H9 (cell line): ENCODE measurements at regions not wholly inside any gene's neighbourhood (a gene's known extent, or its start where the extent isn't known, plus 50 kb on each side); places are given as distances from the start of the nearest gene placed in this dataset.

Experiments
- DNase-seq: peaks from one replicate; pipeline ENCODE4 v3.0.0-alpha.2; 2017
- H2AFZ ChIP-seq: one replicate; pipeline ENCODE4 v1.6.1; 2013; ENCODE audit warnings: mild to moderate bottlenecking, low read length, control low read depth, moderate library complexity
- H2AK5ac ChIP-seq: 2 replicates; pipeline ENCODE4 v1.6.1; 2013; ENCODE audit warnings: low read length, control low read depth, mixed read lengths; ENCODE audit not compliant: insufficient read length
- H2BK120ac ChIP-seq: one replicate; pipeline ENCODE4 v1.6.1; 2013; ENCODE audit warnings: low read depth, mild to moderate bottlenecking, low read length, control low read depth, inconsistent platforms; ENCODE audit not compliant: poor library complexity, severe bottlenecking
- H2BK12ac ChIP-seq: 2 replicates; pipeline ENCODE4 v1.6.1; 2013; ENCODE audit warnings: low read length, control low read depth, mixed read lengths, low read depth; ENCODE audit not compliant: insufficient read length
- H2BK15ac ChIP-seq: 2 replicates; pipeline ENCODE4 v1.6.1; 2013; ENCODE audit warnings: low read depth, low read length, control low read depth
- H2BK20ac ChIP-seq: one replicate; pipeline ENCODE4 v1.6.1; 2013; ENCODE audit warnings: low read depth, mild to moderate bottlenecking, low read length, control low read depth, inconsistent platforms; ENCODE audit not compliant: poor library complexity, severe bottlenecking
- H2BK5ac ChIP-seq: 2 replicates; pipeline ENCODE4 v1.6.1; 2013; ENCODE audit warnings: low read length, control low read depth, mixed read lengths; ENCODE audit not compliant: insufficient read length
- H3K14ac ChIP-seq: 2 replicates; pipeline ENCODE4 v1.6.1; 2013; ENCODE audit warnings: low read length, control low read depth; ENCODE audit not compliant: insufficient read depth
- H3K18ac ChIP-seq: 2 replicates; pipeline ENCODE4 v1.6.1; 2013; ENCODE audit warnings: low read depth, mild to moderate bottlenecking, mixed read lengths, low read length, control low read depth; ENCODE audit not compliant: insufficient read length
- H3K23ac ChIP-seq: 2 replicates; pipeline ENCODE4 v1.6.1; 2013; ENCODE audit warnings: low read length, control low read depth, mixed read lengths, low read depth; ENCODE audit not compliant: insufficient read length
- H3K23me2 ChIP-seq: 2 replicates; pipeline ENCODE4 v1.6.1; 2013; ENCODE audit warnings: low read depth, mild to moderate bottlenecking, mixed read lengths, low read length, control low read depth; ENCODE audit not compliant: insufficient read length, poor library complexity, severe bottlenecking
- H3K27ac ChIP-seq: 2 replicates; pipeline ENCODE4 v1.5.1; 2013; ENCODE audit warnings: low read length, control low read depth, mixed read lengths, low read depth; ENCODE audit not compliant: insufficient read length
- H3K27me3 ChIP-seq: 2 replicates; pipeline ENCODE4 v1.6.1; 2013; ENCODE audit warnings: low read length, control low read depth, inconsistent platforms; ENCODE audit not compliant: insufficient read depth
- H3K4ac ChIP-seq: 2 replicates; pipeline ENCODE4 v1.6.1; 2013; ENCODE audit warnings: low read depth, mild to moderate bottlenecking, control low read depth, inconsistent platforms, low read length, moderate library complexity
- H3K4me1 ChIP-seq: 2 replicates; pipeline ENCODE4 v1.6.1; 2013; ENCODE audit warnings: low read length, control low read depth, inconsistent platforms; ENCODE audit not compliant: insufficient read depth
- H3K4me2 ChIP-seq: 2 replicates; pipeline ENCODE4 v1.6.1; 2013; ENCODE audit warnings: low read length, control low read depth, mixed read lengths; ENCODE audit not compliant: insufficient read length, insufficient read depth
- H3K56ac ChIP-seq: 2 replicates; pipeline ENCODE4 v1.6.1; 2013; ENCODE audit warnings: low read depth, mild to moderate bottlenecking, mixed read lengths, low read length, control low read depth; ENCODE audit not compliant: insufficient read length
- H3K79me1 ChIP-seq: 2 replicates; pipeline ENCODE4 v1.6.1; 2013; ENCODE audit warnings: low read depth, mild to moderate bottlenecking, moderate library complexity, low read length, control low read depth, inconsistent platforms; ENCODE audit not compliant: insufficient read depth, poor library complexity, severe bottlenecking
- H3K79me2 ChIP-seq: 2 replicates; pipeline ENCODE4 v1.6.1; 2013; ENCODE audit warnings: low read length, control low read depth, inconsistent platforms; ENCODE audit not compliant: insufficient read depth
- H3K9ac ChIP-seq: 2 replicates; pipeline ENCODE4 v1.6.1; 2013; ENCODE audit warnings: low read length, control low read depth, mixed read lengths; ENCODE audit not compliant: insufficient read length; ENCODE audit errors: extremely low read depth
- H3K9me3 ChIP-seq: one replicate; pipeline ENCODE4 v1.6.1; 2013; ENCODE audit warnings: low read depth, low read length, inconsistent platforms; ENCODE audit not compliant: control insufficient read depth
- H3T11ph ChIP-seq: one replicate; pipeline ENCODE4 v1.6.1; 2013; ENCODE audit warnings: mild to moderate bottlenecking, low read length, control low read depth, inconsistent platforms
- H4K20me1 ChIP-seq: one replicate; pipeline ENCODE4 v1.6.1; 2013; ENCODE audit not compliant: control insufficient read depth, insufficient read length, insufficient read depth
- H4K5ac ChIP-seq: 2 replicates; pipeline ENCODE4 v1.6.1; 2013; ENCODE audit warnings: low read depth, mild to moderate bottlenecking, mixed read lengths, low read length, control low read depth; ENCODE audit not compliant: insufficient read length
- H4K8ac ChIP-seq: replicated peaks from 2 replicates; pipeline ENCODE4 v1.6.1; 2013; ENCODE audit warnings: low read length, control low read depth, mixed read lengths, low read depth; ENCODE audit not compliant: insufficient read length
- H4K91ac ChIP-seq: 2 replicates; pipeline ENCODE4 v1.6.1; 2013; ENCODE audit warnings: low read depth, mild to moderate bottlenecking, moderate library complexity, mixed read lengths, low read length, control low read depth; ENCODE audit not compliant: insufficient read length
- H3K27ac Mint-ChIP-seq, 3 experiments: 2 replicates in 2 of 3; 3 replicates in 1 of 3; pipeline ENCODE4 v1.8.0; 2020 to 2021; ENCODE audit warnings: mixed read lengths in 3 of 3, mild to moderate bottlenecking in 1 of 3, moderate library complexity in 1 of 3
- H3K27me3 Mint-ChIP-seq: 2 replicates; pipeline ENCODE4 v1.8.0; 2021; ENCODE audit warnings: low read depth, mild to moderate bottlenecking, moderate library complexity, mixed read lengths
- H3K36me3 Mint-ChIP-seq, 3 experiments: 2 replicates in 2 of 3; 3 replicates in 1 of 3; pipeline ENCODE4 v1.8.0; 2020 to 2021; ENCODE audit warnings: low read depth in 3 of 3, mixed read lengths in 3 of 3; ENCODE audit not compliant: insufficient read depth in 1 of 3
- H3K4me1 Mint-ChIP-seq, 2 experiments: 2 replicates each; pipeline ENCODE4 v1.8.0; 2020; ENCODE audit warnings: mixed read lengths in 2 of 2
- H3K4me3 Mint-ChIP-seq, 2 experiments: 2 replicates in 1 of 2; 3 replicates in 1 of 2; pipeline ENCODE4 v1.8.0; 2020 to 2021; ENCODE audit warnings: mild to moderate bottlenecking in 2 of 2, mixed read lengths in 2 of 2, moderate library complexity in 1 of 2
- H3K9me3 Mint-ChIP-seq, 2 experiments: 2 replicates in 1 of 2; 3 replicates in 1 of 2; pipeline ENCODE4 v1.8.0; 2020; ENCODE audit warnings: mild to moderate bottlenecking in 2 of 2, mixed read lengths in 2 of 2, moderate library complexity in 1 of 2
- CTCF ChIP-seq: fragments of 200-600 bp; sonication (generic); conservative IDR thresholded peaks from 3 replicates; pipeline ENCODE4 v1.8.0; 2021; ENCODE audit warnings: antibody characterized with exemption, mild to moderate bottlenecking
- WGBS: extraction: QIAGEN DNeasy Blood & Tissue Kit; methylation state at CpG from one replicate; pipeline ENCODE4 v1.1.7; 2013; ENCODE audit warnings: missing lambda C conversion rate, low lambda C conversion rate, mixed read lengths; ENCODE audit not compliant: insufficient read length; ENCODE audit errors: extremely low coverage; 5-methylcytosine and 5-hydroxymethylcytosine counted together

GRCh38 chr3:87173071-87173470, 54.0 kb upstream of the CHMP2B start:
- Mint-ChIP-seq H3K4me1 (peaks cover 3% of the 10 kb centered on the region in 2 experiments; a peak in 3 of 4 replicates), H3K27me3 (no peaks in the 10 kb centered on the region), H3K36me3 (no peaks in the 10 kb centered on the region), H3K9me3 (no peaks in the 10 kb centered on the region), H3K27ac (no peak overlapping the region), H3K4me3 (no peak overlapping the region)
- no peak overlapping the region for H3K18ac ChIP-seq
- no peak overlapping the region for H3K56ac ChIP-seq
- H3K23me2 ChIP-seq = no peaks in the 10 kb centered on the region
- no peak overlapping the region for H2BK5ac ChIP-seq
- no CpG with 5 or more reads among the region's 3 CpGs for WGBS
- no peaks in the 10 kb centered on the region for H4K20me1 ChIP-seq
- H4K8ac ChIP-seq = no peak overlapping the region
- H3K23ac ChIP-seq = no peak overlapping the region
- H2AFZ ChIP-seq = no peak overlapping the region
- H4K5ac ChIP-seq = no peak overlapping the region
- H2BK20ac ChIP-seq = no peak overlapping the region
- no peak overlapping the region for H2BK120ac ChIP-seq
- H3K27me3 ChIP-seq = no peaks in the 10 kb centered on the region
- H3K79me2 ChIP-seq = no peaks in the 10 kb centered on the region
- H2AK5ac ChIP-seq = no peak overlapping the region
- H3K9me3 ChIP-seq = no peaks in the 10 kb centered on the region
- H3K4ac ChIP-seq = no peak overlapping the region
- no peak overlapping the region for H4K91ac ChIP-seq
- H3K4me2 ChIP-seq = no peak overlapping the region
- H3T11ph ChIP-seq = no peak overlapping the region
- no peak for DNase-seq
- H2BK15ac ChIP-seq = no peak overlapping the region
- no peak overlapping the region for H3K14ac ChIP-seq
- no peak overlapping the region for H3K9ac ChIP-seq
- TF ChIP-seq CTCF = no peak
- H3K27ac ChIP-seq = no peak overlapping the region
- H3K4me1 ChIP-seq = no peaks in the 10 kb centered on the region
- H2BK12ac ChIP-seq = no peak overlapping the region
- no peaks in the 10 kb centered on the region for H3K79me1 ChIP-seq
